HG02970 (cell line): ENCODE measurements at regions not wholly inside any gene's neighbourhood (a gene's known extent, or its start where the extent isn't known, plus 50 kb on each side); places are given as distances from the start of the nearest gene placed in this dataset.
"Not testable (repeated sequence)": the region's sequence is repeated elsewhere in the genome, so short reads cannot be mapped to it uniquely, and the experiment has no call there.

Experiments used
- ATAC-seq: cut with Tn5 transposase; IDR thresholded peaks from one replicate; pipeline ENCODE4 v1.9.1; 2021; ENCODE audit warnings: mild to moderate bottlenecking, moderate library complexity, moderate number of reproducible peaks; ENCODE audit not compliant: unreplicated experiment, low FRiP score

DNA sequence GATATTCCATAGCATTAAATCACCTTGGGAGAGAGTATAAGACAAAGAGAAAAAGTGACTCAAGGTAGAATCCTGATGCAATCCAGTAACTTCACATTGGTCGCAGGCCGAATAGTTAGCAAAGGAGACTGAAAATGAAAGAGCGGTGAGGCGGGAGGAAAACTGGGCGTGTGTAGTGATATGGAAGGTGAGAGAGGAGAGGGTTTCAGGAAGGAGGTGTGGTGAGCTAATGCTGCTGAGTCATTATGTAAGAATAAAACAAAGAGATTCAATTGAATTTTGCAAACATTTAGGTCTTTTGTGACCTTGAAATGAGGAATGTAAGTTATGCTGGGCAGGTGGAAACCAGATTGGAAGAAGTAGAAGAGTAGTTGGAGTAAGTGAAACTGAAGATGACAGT is 235.3 kb downstream of the C3orf38 start:
- no peak for ATAC-seq

DNA sequence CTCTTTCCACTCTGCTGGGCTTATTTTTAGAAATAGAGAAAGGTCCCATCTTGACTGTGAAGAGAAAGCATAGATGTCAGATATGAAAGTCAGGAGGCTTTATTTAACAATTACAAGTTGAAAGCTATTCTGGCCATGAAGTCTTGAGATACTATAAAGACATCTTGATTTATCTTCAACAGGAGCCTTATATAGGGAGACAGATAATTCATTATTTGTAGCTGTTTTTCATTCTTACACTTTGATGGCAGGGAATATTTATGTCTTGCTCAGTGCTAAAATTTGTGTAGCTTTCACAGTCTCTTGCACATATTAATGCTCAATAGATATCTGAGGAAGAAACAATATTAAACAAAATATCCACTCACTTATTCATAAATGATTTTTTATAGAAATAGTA is 248.8 kb downstream of the C3orf38 start:
- ATAC-seq, result no peak

- ATAC-seq, result no peak
Observed at GRCh38 chr3:88403319-88403718, 253.6 kb downstream of the C3orf38 start.

GRCh38 chr3:88408097-88408496 is 258.3 kb downstream of the C3orf38 start:
- no peak for ATAC-seq

DNA sequence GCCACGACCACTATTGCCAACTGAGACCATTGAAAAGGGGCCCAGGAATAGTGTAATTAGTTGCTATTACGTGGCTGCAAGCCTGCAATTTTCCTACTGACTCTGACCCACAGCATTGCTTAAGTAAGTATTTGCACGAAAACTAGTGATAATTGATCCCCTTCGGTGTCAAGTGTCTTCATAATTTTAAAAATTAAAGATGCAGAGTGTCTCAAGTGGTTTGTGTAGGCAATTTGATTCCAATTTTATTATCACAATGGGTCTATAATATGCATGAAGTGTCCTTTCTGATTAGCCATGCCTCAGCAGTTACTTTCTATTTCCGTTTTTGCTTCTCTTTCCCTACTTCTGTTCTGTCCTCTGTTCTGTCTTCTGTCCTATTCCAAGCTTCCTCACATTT is 259.2 kb downstream of the C3orf38 start:
- no peak for ATAC-seq

GRCh38 chr3:88410259-88410658 is 260.5 kb downstream of the C3orf38 start:
- ATAC-seq, result no peak

GRCh38 chr3:88412346-88412745 is 262.6 kb downstream of the C3orf38 start:
- no peak for ATAC-seq

DNA sequence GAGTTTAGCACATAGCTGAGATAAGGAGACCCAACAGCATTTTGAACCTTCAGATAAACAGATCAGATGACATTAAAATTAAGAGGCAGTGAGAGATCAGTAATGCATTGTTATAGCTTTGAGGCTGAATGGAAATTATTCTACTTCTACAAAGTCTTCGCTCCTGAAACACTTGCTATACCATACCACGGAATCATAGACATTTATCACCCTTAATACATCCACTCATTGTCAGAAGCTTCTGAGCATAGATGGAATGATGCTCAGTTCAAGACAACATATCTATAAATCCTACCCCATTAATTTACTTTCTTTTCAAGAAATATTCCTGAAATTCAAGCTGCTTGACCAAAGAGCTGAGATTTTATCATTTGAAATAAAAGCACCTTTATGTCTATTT is 266.7 kb downstream of the C3orf38 start:
- no peak for ATAC-seq

DNA sequence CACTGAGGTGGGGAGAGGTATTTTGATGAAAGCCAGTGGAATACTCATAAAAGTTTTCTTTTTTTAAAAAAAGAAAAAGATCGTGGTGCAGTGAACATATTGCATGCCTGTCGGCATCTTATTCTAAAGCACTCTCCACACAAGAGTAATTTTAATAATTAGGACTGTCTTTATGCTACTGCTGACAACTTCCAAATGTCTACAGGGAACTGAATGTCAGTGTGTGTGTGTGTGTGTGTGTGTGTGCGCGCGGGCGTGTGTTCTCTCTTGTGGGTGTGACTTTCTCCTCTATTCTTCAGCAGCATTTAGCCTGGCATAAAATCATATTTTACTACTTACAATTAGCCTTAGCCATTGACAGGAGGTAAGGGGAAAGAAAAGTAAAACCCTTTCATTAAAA is 268.5 kb downstream of the C3orf38 start:
- no peak for ATAC-seq

DNA sequence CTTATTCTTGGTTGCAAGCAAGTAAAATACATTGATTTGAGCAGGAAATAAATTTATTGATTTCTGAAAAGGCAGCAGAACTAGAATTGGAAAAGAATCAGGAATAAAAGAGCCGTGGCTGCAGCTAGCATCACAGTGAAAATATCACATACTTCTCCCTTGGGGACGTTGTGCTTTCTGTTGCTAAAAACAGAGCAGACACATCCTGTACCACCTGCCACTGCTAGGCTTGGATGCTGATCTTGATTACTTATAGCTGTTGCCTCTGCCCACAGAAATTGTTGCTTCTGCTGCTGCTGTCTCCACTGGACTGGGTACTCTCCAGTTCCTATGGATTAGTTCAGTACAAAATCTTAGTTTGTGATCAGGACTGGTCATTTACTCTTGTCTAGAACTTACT is 283.8 kb downstream of the C3orf38 start:
- peak; percentile 84 for ATAC-seq

DNA sequence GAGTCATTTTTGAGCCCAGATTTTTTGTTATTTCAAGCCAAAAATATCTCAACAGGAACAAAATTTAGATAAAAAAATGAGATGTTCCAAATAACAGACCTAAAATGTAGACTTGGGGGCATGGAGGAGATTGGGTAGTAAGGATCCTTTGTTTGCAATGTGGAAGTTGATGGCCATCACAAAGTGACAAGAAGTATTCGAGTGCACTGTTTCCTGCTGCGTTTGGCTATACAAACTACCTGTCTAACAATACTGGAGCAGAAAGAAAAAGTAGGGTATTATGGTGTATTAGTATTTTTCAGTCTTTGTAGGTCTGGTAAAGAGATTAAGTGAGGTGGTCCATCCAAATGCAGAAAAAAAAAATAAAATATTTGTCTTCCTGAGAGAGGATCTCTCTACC is 284.2 kb downstream of the C3orf38 start:
- ATAC-seq, result no peak

- ATAC-seq, result no peak
Observed at GRCh38 chr3:88440701-88441100, 290.9 kb downstream of the C3orf38 start.

DNA sequence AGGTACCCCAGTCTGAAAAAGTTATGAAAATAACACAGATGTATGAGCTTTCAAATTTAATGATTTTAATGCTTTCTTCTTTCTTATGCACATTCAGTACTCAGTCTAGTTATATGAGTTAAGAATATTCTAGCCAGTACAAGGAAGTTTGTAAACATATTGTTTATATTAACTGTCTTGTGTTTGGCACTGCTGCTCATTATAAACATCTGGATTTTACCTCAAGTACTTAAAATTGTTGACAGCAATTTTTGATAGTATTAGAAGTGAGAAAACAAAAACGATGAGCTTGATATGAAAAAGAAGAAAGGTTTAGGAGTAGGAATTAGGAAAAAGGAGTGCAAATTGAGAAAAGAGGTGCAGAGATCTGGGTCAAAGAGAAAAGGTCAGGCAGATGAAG is 293.3 kb downstream of the C3orf38 start:
- no peak for ATAC-seq

DNA sequence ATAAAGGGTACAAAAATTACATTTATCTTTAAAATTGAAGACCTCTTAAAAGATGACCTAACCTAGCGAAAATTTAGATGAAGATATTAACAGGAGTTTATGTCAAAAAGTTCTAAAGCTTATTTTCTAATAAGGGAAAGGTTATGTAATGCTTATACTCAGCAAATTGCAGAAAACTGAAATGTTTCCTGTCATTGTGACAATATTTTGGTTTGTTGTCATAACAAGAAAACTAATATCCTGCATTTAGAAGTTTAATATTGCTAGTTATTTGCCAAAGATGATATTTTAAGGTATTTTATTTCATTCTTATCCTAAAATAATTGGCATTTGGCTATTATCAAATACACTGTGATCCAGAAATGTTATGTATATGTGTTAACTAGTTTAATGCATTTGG is 294.5 kb downstream of the C3orf38 start:
- ATAC-seq, result no peak

DNA sequence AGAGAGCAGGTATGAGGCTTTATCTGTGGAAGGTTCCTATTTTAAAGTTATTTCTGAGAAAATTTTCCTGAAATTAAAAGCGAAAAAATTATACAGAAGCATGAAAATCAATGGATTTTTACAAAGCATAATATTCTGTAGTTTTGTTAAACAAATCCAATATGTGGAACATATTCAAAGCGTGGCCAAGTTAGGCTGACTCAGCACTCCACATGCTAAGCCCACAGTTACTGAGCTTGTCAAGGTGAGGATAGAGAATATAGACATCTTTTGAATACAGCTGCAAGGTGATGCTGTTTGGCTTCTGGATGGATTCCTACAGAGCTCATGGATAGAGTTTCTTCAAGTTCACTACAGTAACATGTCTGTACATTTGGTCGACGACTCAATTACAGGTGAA is 302.5 kb downstream of the C3orf38 start:
- no peak for ATAC-seq

DNA sequence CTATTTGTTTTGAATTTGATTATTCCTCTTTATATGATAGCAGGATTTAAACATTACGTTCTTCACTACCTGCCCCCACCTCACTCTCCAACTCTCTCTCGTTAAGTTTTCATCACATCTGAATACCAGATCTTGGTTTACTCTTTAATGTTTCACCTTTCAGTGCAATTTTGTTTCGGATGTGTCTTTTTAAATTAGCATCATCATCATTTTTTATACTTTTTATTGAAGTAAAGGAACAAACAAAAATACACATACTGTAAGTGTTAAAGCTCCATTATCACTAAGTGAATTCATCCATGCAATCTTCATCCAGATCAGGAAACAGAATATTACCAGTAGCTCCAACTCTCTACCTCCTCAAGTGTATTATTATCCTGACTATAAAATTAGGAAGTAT is 310.6 kb downstream of the C3orf38 start:
- ATAC-seq, result no peak

DNA sequence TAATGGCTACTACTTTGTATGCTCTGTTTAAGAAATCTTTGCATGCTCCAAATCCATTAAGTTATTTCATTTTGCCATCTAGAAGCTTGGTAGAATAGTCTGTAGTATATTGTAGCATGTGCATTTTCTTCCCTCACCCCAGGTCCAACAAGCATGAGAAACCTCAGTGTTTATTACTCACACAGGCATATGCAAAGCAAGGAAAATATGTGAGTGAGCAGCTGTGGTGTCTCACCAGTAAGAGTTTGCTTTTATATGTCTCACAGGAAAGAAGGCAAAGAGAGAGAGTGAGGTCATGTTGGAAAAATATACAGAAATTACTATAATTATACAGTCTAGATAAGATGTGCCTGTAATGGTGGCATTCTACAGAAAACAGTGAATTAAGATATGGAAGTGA is 312.5 kb downstream of the C3orf38 start:
- ATAC-seq, result no peak

DNA sequence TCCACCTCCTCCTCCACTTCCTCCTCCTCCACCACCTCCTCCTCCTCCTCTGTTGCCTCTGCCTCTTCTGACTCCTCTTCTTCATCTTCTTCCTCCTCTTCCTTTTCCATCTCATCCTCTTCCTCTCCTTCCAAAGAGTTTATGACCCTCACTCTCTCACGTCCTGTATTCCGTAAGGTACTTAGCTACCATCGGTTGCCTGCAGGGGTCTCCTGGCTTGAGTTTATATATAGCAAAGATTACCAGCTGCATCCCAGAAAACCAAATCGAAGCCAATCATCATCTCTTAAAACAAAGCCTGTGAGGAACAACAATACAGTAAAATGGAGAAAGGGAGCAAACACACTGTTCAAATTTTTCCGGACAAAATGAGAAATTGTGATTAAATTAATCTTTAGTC is 317.4 kb downstream of the C3orf38 start:
- ATAC-seq, result no peak

GRCh38 chr3:88469216-88469615 is 319.5 kb downstream of the C3orf38 start:
- ATAC-seq, result no peak

DNA sequence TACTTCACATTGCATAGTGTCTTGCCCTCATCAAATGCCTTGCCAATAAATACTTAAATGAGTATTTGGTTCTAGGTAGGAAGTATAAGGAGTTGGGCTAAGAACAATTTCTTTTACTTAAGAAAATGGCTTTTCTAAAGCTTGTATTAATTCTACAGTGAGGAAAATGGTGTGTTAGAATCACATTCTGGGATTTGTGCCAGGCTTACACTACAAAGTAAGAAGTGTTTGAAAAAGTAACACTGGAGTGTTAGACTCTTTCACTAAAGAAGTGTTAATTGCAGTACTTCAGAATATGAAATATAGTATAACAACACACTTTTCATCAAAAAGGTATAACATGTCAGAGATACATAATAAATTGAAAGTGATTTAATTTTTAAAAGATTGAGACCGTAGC is 328.7 kb downstream of the C3orf38 start:
- ATAC-seq, result no peak

GRCh38 chr3:88480822-88481221 is 331.1 kb downstream of the C3orf38 start:
- ATAC-seq, result no peak

DNA sequence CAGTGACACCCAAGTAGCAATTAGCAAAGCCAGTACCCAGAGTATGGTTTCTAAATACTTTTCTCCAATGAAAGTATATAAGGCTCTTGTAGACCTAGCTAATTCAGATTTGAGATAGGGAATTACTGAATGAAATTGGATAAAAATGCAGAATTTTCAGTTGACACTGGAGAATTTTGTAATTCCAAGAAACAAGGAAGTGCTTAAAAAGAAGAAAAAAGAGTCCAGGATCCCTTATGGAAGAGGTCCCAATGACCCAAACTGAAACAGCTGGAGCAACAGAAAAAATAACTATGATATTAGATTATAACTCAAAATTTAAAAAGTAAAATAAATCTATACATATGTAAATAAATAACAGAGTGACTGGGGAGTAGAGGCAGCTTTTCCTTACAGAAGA is 335.2 kb downstream of the C3orf38 start:
- no peak for ATAC-seq

GRCh38 chr3:88508818-88509217 is 359.1 kb downstream of the C3orf38 start:
- not testable (repeated sequence) for ATAC-seq

DNA sequence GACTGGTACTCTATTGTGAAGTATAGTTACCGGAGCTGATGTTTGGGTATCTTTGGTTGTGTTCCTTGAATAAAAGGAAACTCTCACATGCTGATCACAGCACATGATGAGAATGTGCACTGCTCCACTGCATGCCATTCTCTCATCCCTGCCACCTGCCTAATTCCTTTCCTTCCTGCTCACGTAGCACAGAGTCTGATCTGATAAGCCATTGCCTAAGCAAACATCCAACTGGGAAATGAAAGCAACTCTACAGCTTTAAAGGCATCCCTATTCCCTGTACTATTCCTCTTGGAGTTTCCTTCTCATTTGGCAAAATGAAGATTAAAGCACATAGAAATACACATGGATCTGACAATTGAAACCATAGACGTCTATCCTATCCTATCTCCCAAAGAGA is 359.8 kb downstream of the C3orf38 start:
- no peak for ATAC-seq
